SU-DHL-6 (cell line): ENCODE measurements at regions not wholly inside any gene's neighbourhood (a gene's known extent, or its start where the extent isn't known, plus 50 kb on each side); places are given as distances from the start of the nearest gene placed in this dataset.

ENCODE experiments used
- CTCF ChIP-seq: fragments of 200-600 bp; sonication (generic); IDR thresholded peaks from one replicate; pipeline ENCODE4 v1.5.1; 2017; ENCODE audit warnings: antibody characterized with exemption, mild to moderate bottlenecking, low read length, moderate library complexity; ENCODE audit not compliant: insufficient read depth, poor library complexity, severe bottlenecking
- EZH2phosphoT487 ChIP-seq: fragments of 200-600 bp; sonication (generic), shearing (Covaris generic); conservative IDR thresholded peaks from 2 replicates; pipeline ENCODE4 v1.6.1; 2018; ENCODE audit warnings: mild to moderate bottlenecking, antibody characterized with exemption, low read length, moderate library complexity, mixed read lengths

- TF ChIP-seq CTCF (no peak), EZH2phosphoT487 (no peak)
Measured at GRCh38 chr11:42171046-42171445, 711.6 kb upstream of the LRRC4C start.
